Keratinocyte (primary cell): ENCODE measurements at regions not wholly inside any gene's neighbourhood (a gene's known extent, or its start where the extent isn't known, plus 50 kb on each side); places are given as distances from the start of the nearest gene placed in this dataset.
A peak's percentile ranks its signal among the peaks of the same experiment; 100 is the strongest.

ENCODE experiments used
- DNase-seq: peaks from one replicate; pipeline ENCODE4 v3.0.0-alpha.2; 2011; ENCODE audit warnings: low read depth, missing footprints, low spot score
- FAIRE-seq: peaks from 2 replicates; lab custom pipeline; 2011; peaks lifted over from hg19 to GRCh38; lab: Jason Lieb, UNC
- H2AFZ ChIP-seq: 2 replicates; pipeline ENCODE4 v1.6.0; 2012; ENCODE audit warnings: low read length, control low read depth, inconsistent platforms; ENCODE audit not compliant: control insufficient read depth
- H3K27ac ChIP-seq: 2 replicates; pipeline ENCODE4 v1.5.1; 2011; ENCODE audit warnings: low read length; ENCODE audit not compliant: control insufficient read depth, insufficient read depth
- H3K27me3 ChIP-seq: 3 replicates; pipeline ENCODE4 v1.6.0; 2011; ENCODE audit warnings: low read length; ENCODE audit not compliant: control insufficient read depth, insufficient read depth; ENCODE audit errors: extremely low read depth
- H3K36me3 ChIP-seq, 2 experiments: 2 replicates in 1 of 2; 3 replicates in 1 of 2; pipeline ENCODE4 v1.5.1; 2011; ENCODE audit warnings: low read length in 2 of 2, mild to moderate bottlenecking in 1 of 2; ENCODE audit not compliant: control insufficient read depth in 2 of 2, insufficient read depth in 2 of 2; ENCODE audit errors: extremely low read depth in 1 of 2
- H3K4me1 ChIP-seq: 3 replicates; pipeline ENCODE4 v1.5.1; 2011; ENCODE audit warnings: low read length; ENCODE audit not compliant: control insufficient read depth, insufficient read depth; ENCODE audit errors: extremely low read depth
- H3K4me2 ChIP-seq: 3 replicates; pipeline ENCODE4 v1.6.0; 2011; ENCODE audit warnings: low read depth, low read length; ENCODE audit not compliant: control insufficient read depth, insufficient read depth; ENCODE audit errors: extremely low read depth
- H3K4me3 ChIP-seq, 3 experiments: fragments of 200-600 bp in 1 of 3; sonication (generic) in 1 of 3; 2 replicates in 2 of 3; 3 replicates in 1 of 3; pipeline ENCODE4 v1.5.1; 2011 to 2016; ENCODE audit warnings: low read length in 3 of 3, mild to moderate bottlenecking in 3 of 3, control low read depth in 2 of 3, inconsistent platforms in 1 of 3, low read depth in 1 of 3, mixed read lengths in 1 of 3, mixed run types in 1 of 3, moderate library complexity in 1 of 3; ENCODE audit not compliant: control insufficient read depth in 2 of 3, insufficient read depth in 2 of 3; ENCODE audit errors: extremely low read depth in 1 of 3
- H3K79me2 ChIP-seq: 2 replicates; pipeline ENCODE4 v1.6.0; 2012; ENCODE audit warnings: low read length; ENCODE audit not compliant: control insufficient read depth, insufficient read depth
- H3K9ac ChIP-seq: 3 replicates; pipeline ENCODE4 v1.6.0; 2011; ENCODE audit warnings: low read length; ENCODE audit not compliant: control insufficient read depth, insufficient read depth; ENCODE audit errors: extremely low read depth
- H3K9me1 ChIP-seq: 3 replicates; pipeline ENCODE4 v1.6.0; 2011; ENCODE audit warnings: low read length; ENCODE audit not compliant: control insufficient read depth, insufficient read depth; ENCODE audit errors: extremely low read depth
- H3K9me3 ChIP-seq: 2 replicates; pipeline ENCODE4 v1.5.1; 2012; ENCODE audit warnings: low read depth, low read length; ENCODE audit not compliant: control insufficient read depth
- H4K20me1 ChIP-seq: 3 replicates; pipeline ENCODE4 v1.6.0; 2011; ENCODE audit warnings: low read length; ENCODE audit not compliant: control insufficient read depth, insufficient read depth; ENCODE audit errors: extremely low read depth
- EZH2 ChIP-seq: IDR thresholded peaks from one replicate; pipeline ENCODE4 v1.6.1; 2012; ENCODE audit warnings: inconsistent platforms, mild to moderate bottlenecking, low read length, moderate library complexity
- dilution Hi-C: fragments of 300-500 bp; cut with MboI; formaldehyde crosslinking; loops from one replicate; pipeline ENCODE4 v1.7.0; 2020; ENCODE audit warnings: low sequenced_read_pairs; ENCODE audit not compliant: extremely low pct_ligation_motif_present
- TF ChIP-seq, protein P1 (sequence below), 3 experiments: IDR thresholded peaks in 1 of 3; conservative IDR thresholded peaks in 1 of 3; optimal IDR thresholded peaks in 1 of 3; 2 replicates in 2 of 3; 3 replicates in 1 of 3; pipeline versions ENCODE3 to v1.5.1; 2011; ENCODE audit warnings: low read length in 3 of 3, mild to moderate bottlenecking in 3 of 3, moderate library complexity in 2 of 3, control low read depth in 1 of 3, inconsistent platforms in 1 of 3; ENCODE audit not compliant: insufficient read depth in 2 of 3; ENCODE audit errors: extremely low read depth in 1 of 3

GRCh38 chr6:170152989-170153388 is 137.9 kb downstream of the DLL1 start:
- dilution Hi-C loops, result no loop called here
- Histone ChIP-seq H3K27ac (no peak overlapping the region), H3K36me3 (no peaks in the 10 kb centered on the region), H4K20me1 (no peaks in the 10 kb centered on the region), H3K9me1 (no peaks in the 10 kb centered on the region), H3K4me1 (peaks cover 7% of the 10 kb centered on the region), H3K9ac (no peak overlapping the region), H3K27me3 (peaks cover 27% of the 10 kb centered on the region), H3K4me3 (no peak overlapping the region), H3K4me2 (peak overlapping the region; percentile 37), H3K79me2 (no peaks in the 10 kb centered on the region), H3K9me3 (no peaks in the 10 kb centered on the region), H2AFZ (no peak overlapping the region)
- TF ChIP-seq, protein P1, sequence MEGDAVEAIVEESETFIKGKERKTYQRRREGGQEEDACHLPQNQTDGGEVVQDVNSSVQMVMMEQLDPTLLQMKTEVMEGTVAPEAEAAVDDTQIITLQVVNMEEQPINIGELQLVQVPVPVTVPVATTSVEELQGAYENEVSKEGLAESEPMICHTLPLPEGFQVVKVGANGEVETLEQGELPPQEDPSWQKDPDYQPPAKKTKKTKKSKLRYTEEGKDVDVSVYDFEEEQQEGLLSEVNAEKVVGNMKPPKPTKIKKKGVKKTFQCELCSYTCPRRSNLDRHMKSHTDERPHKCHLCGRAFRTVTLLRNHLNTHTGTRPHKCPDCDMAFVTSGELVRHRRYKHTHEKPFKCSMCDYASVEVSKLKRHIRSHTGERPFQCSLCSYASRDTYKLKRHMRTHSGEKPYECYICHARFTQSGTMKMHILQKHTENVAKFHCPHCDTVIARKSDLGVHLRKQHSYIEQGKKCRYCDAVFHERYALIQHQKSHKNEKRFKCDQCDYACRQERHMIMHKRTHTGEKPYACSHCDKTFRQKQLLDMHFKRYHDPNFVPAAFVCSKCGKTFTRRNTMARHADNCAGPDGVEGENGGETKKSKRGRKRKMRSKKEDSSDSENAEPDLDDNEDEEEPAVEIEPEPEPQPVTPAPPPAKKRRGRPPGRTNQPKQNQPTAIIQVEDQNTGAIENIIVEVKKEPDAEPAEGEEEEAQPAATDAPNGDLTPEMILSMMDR (optimal IDR thresholded peaks at IDR 0.05 in 1 of 3, IDR thresholded peaks at IDR 0.05 in 1 of 3, conservative IDR thresholded peaks at IDR 0.05 in 1 of 3; ENCODE audit: extremely low read depth in 1 of 3, insufficient read depth in 2 of 3, low read length in 3 of 3), result peak in 1 of 3 experiments; percentile 2
- TF ChIP-seq EZH2, result no peak
- FAIRE-seq (peak; percentile 70), DNase-seq (no peak)

GRCh38 chr6:170152124-170152926 is 138.6 kb downstream of the DLL1 start:
- Histone ChIP-seq H4K20me1 (no peaks in the 10 kb centered on the region), H3K9me1 (no peaks in the 10 kb centered on the region), H3K27me3 (peaks cover 27% of the 10 kb centered on the region), H3K4me3 (peak overlapping the region in 1 of 3 experiments; percentile 13), H3K4me2 (peak overlapping the region; percentile 37), H3K36me3 (no peaks in the 10 kb centered on the region), H3K9ac (no peak overlapping the region), H3K9me3 (no peaks in the 10 kb centered on the region), H2AFZ (no peak overlapping the region), H3K79me2 (no peaks in the 10 kb centered on the region), H3K27ac (no peak overlapping the region), H3K4me1 (peaks cover 7% of the 10 kb centered on the region)
- TF ChIP-seq EZH2, result no peak
- TF ChIP-seq, protein P1 (optimal IDR thresholded peaks at IDR 0.05 in 1 of 3, IDR thresholded peaks at IDR 0.05 in 1 of 3, conservative IDR thresholded peaks at IDR 0.05 in 1 of 3; ENCODE audit: extremely low read depth in 1 of 3, insufficient read depth in 2 of 3, low read length in 3 of 3), result no peak
- dilution Hi-C loops, result no loop called here
- no peak for DNase-seq
- FAIRE-seq, result no peak
